WTC11 (cell line): ENCODE measurements at regions not wholly inside any gene's neighbourhood (a gene's known extent, or its start where the extent isn't known, plus 50 kb on each side); places are given as distances from the start of the nearest gene placed in this dataset.

Experiments used
- ATAC-seq: fragments of 200-7000 bp; cut with Tn5 transposase; 2 replicates; pipeline ENCODE4 v1.10.0; 2021; ENCODE audit warnings: mild to moderate bottlenecking, moderate library complexity
- CTCF ChIA-PET: fragments of 300-600 bp; sonication (Branson Sonifier 250); formaldehyde crosslinking; loops from one replicate; lab custom pipeline; 2021; ENCODE audit warnings: antibody characterized with exemption; lab: Charles Lee
- POLR2A ChIA-PET: fragments of 350-600 bp; sonication (Branson Sonifier 250); formaldehyde crosslinking; loops from one replicate; lab custom pipeline; 2021; ENCODE audit warnings: antibody characterized with exemption; lab: Charles Lee
- DNase-seq: peaks from one replicate; pipeline ENCODE4 v3.0.0; 2021; ENCODE audit warnings: low spot score
- H3K27ac Mint-ChIP-seq: 2 replicates; pipeline ENCODE4 v1.8.0; 2021; ENCODE audit warnings: mixed read lengths
- H3K27me3 Mint-ChIP-seq: 2 replicates; pipeline ENCODE4 v1.8.0; 2021; ENCODE audit warnings: low read depth, mild to moderate bottlenecking, moderate library complexity, mixed read lengths
- H3K36me3 Mint-ChIP-seq: 2 replicates; pipeline ENCODE4 v1.8.0; 2021; ENCODE audit warnings: mixed read lengths
- H3K4me1 Mint-ChIP-seq: 2 replicates; pipeline ENCODE4 v1.8.0; 2022; ENCODE audit warnings: mixed read lengths
- H3K4me3 Mint-ChIP-seq: 2 replicates; pipeline ENCODE4 v1.8.0; 2021; ENCODE audit warnings: mild to moderate bottlenecking, moderate library complexity, mixed read lengths
- H3K9me3 Mint-ChIP-seq: 2 replicates; pipeline ENCODE4 v1.8.0; 2021; ENCODE audit warnings: mixed read lengths
- E2F4 ChIP-seq: sonication (generic); formaldehyde crosslinking; IDR thresholded peaks from 2 replicates; pipeline ENCODE4 v1.8.1; 2022; ENCODE audit warnings: low read depth, mild to moderate bottlenecking, moderate library complexity, missing genetic modification reagents, borderline replicate concordance
- FOXP1 ChIP-seq: sonication (generic); formaldehyde crosslinking; IDR thresholded peaks from 2 replicates; pipeline ENCODE4 v1.8.0; 2022; ENCODE audit warnings: missing genetic modification reagents, mild to moderate bottlenecking, moderate library complexity, borderline replicate concordance
- HMGA2 ChIP-seq: fragments of 250-450 bp; sonication (Bioruptor Pico); IDR thresholded peaks from 2 replicates; pipeline ENCODE4 v1.4.0; 2021; ENCODE audit warnings: mild to moderate bottlenecking, moderate library complexity
- IRF1 ChIP-seq: sonication (generic); formaldehyde crosslinking; IDR thresholded peaks from 2 replicates; pipeline ENCODE4 v1.8.0; 2023; ENCODE audit warnings: missing genetic modification reagents
- MLX ChIP-seq: sonication (generic); formaldehyde crosslinking; IDR thresholded peaks from 2 replicates; pipeline ENCODE4 v1.8.1; 2023; ENCODE audit warnings: mild to moderate bottlenecking, missing genetic modification reagents, moderate library complexity
- MYBL2 ChIP-seq: sonication (generic); formaldehyde crosslinking; IDR thresholded peaks from 2 replicates; pipeline ENCODE4 v1.8.1; 2023; ENCODE audit warnings: mild to moderate bottlenecking, moderate library complexity, missing genetic modification reagents
- NR1H2 ChIP-seq: sonication (generic); formaldehyde crosslinking; IDR thresholded peaks from 2 replicates; pipeline ENCODE4 v1.9.0; 2021; ENCODE audit warnings: mild to moderate bottlenecking, moderate library complexity, missing genetic modification reagents
- NR3C1 ChIP-seq: sonication (generic); formaldehyde crosslinking; conservative IDR thresholded peaks from 2 replicates; pipeline ENCODE4 v1.8.1; 2023; ENCODE audit warnings: low read depth, mild to moderate bottlenecking, missing genetic modification reagents
- TEAD4 ChIP-seq: sonication (generic); formaldehyde crosslinking; IDR thresholded peaks from 2 replicates; pipeline ENCODE4 v1.8.0; 2022; ENCODE audit warnings: mild to moderate bottlenecking, missing genetic modification reagents
- ZNF317 ChIP-seq: sonication (generic); formaldehyde crosslinking; IDR thresholded peaks from 2 replicates; pipeline ENCODE4 v1.8.1; 2023; ENCODE audit warnings: low read depth, mild to moderate bottlenecking, moderate library complexity, missing genetic modification reagents, borderline replicate concordance
- ZNF512 ChIP-seq: sonication (generic); formaldehyde crosslinking; IDR thresholded peaks from 2 replicates; pipeline ENCODE4 v1.8.1; 2022; ENCODE audit warnings: missing genetic modification reagents, borderline replicate concordance
- TF ChIP-seq, protein P1 (sequence below): sonication (generic); formaldehyde crosslinking; IDR thresholded peaks from 2 replicates; pipeline ENCODE4 v1.8.1; 2023; ENCODE audit warnings: mild to moderate bottlenecking, missing genetic modification reagents
- TF ChIP-seq, protein P2 (sequence below): sonication (generic); formaldehyde crosslinking; IDR thresholded peaks from 2 replicates; pipeline ENCODE4 v1.8.0; 2022; ENCODE audit warnings: mild to moderate bottlenecking, missing genetic modification reagents
- TF ChIP-seq, protein P3 (sequence below): sonication (generic); formaldehyde crosslinking; conservative IDR thresholded peaks from 2 replicates; pipeline ENCODE4 v1.8.1; 2023; ENCODE audit warnings: mild to moderate bottlenecking, low read depth, missing genetic modification reagents, moderate library complexity

- H3K4me3 Mint-ChIP-seq, result no peak overlapping the region
- TF ChIP-seq ZNF512 (CRISPR knock-in tag) (0 out of 2 replicates have a peak, but pooled peaks have one; percentile 51), NR3C1 (no peak), ZNF317 (CRISPR knock-in tag) (no peak)
- TF ChIP-seq, protein P1, sequence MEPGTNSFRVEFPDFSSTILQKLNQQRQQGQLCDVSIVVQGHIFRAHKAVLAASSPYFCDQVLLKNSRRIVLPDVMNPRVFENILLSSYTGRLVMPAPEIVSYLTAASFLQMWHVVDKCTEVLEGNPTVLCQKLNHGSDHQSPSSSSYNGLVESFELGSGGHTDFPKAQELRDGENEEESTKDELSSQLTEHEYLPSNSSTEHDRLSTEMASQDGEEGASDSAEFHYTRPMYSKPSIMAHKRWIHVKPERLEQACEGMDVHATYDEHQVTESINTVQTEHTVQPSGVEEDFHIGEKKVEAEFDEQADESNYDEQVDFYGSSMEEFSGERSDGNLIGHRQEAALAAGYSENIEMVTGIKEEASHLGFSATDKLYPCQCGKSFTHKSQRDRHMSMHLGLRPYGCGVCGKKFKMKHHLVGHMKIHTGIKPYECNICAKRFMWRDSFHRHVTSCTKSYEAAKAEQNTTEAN (CRISPR knock-in tag), result no peak
- TF ChIP-seq, all 79 proteins: peak for 1
- no peak overlapping the region for H3K27ac Mint-ChIP-seq
- ATAC-seq, result no peak
- no peaks in the 10 kb centered on the region for H3K27me3 Mint-ChIP-seq
- peaks cover 27% of the 10 kb centered on the region for H3K4me1 Mint-ChIP-seq
- DNase-seq, result no peak
- ChIA-PET CTCF (interaction anchor here (0.7 to 3.6 kb wide), 7 partner anchors 11 to 1056 kb away, joined by 4 to 10 read pairs (median 6); no protein-coding TSS in a partner anchor), POLR2A (no interaction called here)
- no peaks in the 10 kb centered on the region for H3K9me3 Mint-ChIP-seq
- H3K36me3 Mint-ChIP-seq, result no peaks in the 10 kb centered on the region
Observed at GRCh38 chr15:70533931-70534742, 229.2 kb downstream of the UACA start.

DNA sequence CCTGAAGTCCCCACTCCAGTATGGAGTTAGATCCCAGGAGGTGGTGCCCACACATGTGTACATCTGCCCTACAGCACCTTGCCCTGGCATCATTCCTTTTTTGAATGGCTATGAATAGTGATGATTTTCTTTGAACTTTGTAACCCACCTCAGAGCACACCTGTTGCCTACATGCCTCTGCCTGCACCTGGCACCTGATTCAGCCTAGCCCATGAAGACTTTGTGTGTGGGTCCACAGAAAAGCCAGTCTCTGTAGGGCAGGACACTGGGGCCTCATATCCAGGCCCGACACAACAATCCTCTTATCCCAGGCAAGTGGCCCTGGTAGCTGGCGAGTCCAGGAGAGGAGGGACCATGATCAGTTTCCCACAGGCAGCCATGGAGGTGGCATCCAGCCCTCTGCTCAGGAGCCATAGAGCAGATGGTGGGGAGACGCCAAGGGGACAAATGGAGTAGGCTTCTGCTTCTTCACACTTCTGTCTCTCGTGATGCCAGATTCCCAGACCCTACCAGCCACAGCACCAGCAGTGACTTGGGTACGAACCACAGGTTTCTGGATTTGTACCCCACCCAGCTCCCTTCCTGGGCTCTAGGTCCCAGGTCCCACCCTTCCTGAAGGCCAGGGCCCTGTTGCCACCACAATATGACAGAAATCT is 230.7 kb downstream of the UACA start:
- CTCF ChIA-PET, result no interaction called here
- peaks cover 27% of the 10 kb centered on the region for H3K4me1 Mint-ChIP-seq
- ATAC-seq, result no peak

More for the DNA sequence above, 230.7 kb downstream of the UACA start:
- Mint-ChIP-seq H3K36me3 (no peaks in the 10 kb centered on the region), H3K27me3 (no peaks in the 10 kb centered on the region; the same call in 1 of the 2 replicates), H3K27ac (no peak overlapping the region), H3K4me3 (no peak overlapping the region), H3K9me3 (no peaks in the 10 kb centered on the region)
- POLR2A ChIA-PET, result no interaction called here
- DNase-seq, result no peak
- TF ChIP-seq E2F4 (CRISPR knock-in tag) (no peak), HMGA2 (CRISPR knock-in tag) (no peak), NR1H2 (CRISPR knock-in tag) (no peak), IRF1 (CRISPR knock-in tag) (no peak), FOXP1 (CRISPR knock-in tag) (no peak), TEAD4 (no peak), MLX (CRISPR knock-in tag) (no peak), MYBL2 (no peak)
- TF ChIP-seq, protein P2, sequence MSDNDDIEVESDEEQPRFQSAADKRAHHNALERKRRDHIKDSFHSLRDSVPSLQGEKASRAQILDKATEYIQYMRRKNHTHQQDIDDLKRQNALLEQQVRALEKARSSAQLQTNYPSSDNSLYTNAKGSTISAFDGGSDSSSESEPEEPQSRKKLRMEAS, result no peak
- TF ChIP-seq, protein P3, sequence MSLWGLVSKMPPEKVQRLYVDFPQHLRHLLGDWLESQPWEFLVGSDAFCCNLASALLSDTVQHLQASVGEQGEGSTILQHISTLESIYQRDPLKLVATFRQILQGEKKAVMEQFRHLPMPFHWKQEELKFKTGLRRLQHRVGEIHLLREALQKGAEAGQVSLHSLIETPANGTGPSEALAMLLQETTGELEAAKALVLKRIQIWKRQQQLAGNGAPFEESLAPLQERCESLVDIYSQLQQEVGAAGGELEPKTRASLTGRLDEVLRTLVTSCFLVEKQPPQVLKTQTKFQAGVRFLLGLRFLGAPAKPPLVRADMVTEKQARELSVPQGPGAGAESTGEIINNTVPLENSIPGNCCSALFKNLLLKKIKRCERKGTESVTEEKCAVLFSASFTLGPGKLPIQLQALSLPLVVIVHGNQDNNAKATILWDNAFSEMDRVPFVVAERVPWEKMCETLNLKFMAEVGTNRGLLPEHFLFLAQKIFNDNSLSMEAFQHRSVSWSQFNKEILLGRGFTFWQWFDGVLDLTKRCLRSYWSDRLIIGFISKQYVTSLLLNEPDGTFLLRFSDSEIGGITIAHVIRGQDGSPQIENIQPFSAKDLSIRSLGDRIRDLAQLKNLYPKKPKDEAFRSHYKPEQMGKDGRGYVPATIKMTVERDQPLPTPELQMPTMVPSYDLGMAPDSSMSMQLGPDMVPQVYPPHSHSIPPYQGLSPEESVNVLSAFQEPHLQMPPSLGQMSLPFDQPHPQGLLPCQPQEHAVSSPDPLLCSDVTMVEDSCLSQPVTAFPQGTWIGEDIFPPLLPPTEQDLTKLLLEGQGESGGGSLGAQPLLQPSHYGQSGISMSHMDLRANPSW (CRISPR knock-in tag), result no peak
